H1 (cell line): ENCODE measurements at regions not wholly inside any gene's neighbourhood (a gene's known extent, or its start where the extent isn't known, plus 50 kb on each side); places are given as distances from the start of the nearest gene placed in this dataset.

Experiments
- CTCF ChIA-PET: fragments of 300-600 bp; sonication (Branson Sonifier 250); formaldehyde crosslinking; loops from one replicate; lab custom pipeline; 2021; ENCODE audit not compliant: partially characterized antibody; lab: Charles Lee
- POLR2A ChIA-PET: fragments of 300-600 bp; sonication (Branson Sonifier 250); formaldehyde crosslinking; loops from one replicate; lab custom pipeline; 2021; ENCODE audit warnings: inconsistent platforms; ENCODE audit not compliant: partially characterized antibody; lab: Charles Lee
- DNase-seq, 2 experiments: peaks; one replicate each; pipeline versions ENCODE4 v3.0.0 to v3.0.0-alpha.2; 2010 to 2022; ENCODE audit warnings: low spot score in 2 of 2, low read depth in 1 of 2, mixed read lengths in 1 of 2
- FAIRE-seq: peaks from 2 replicates; lab custom pipeline; 2011; peaks lifted over from hg19 to GRCh38; lab: Jason Lieb, UNC
- H2AFZ ChIP-seq: 2 replicates; pipeline ENCODE4 v1.8.1; 2012; ENCODE audit warnings: low read length, inconsistent platforms
- H2AK5ac ChIP-seq: 2 replicates; pipeline ENCODE4 v1.6.1; 2013; ENCODE audit warnings: low read depth, low read length
- H2BK120ac ChIP-seq: replicated peaks from 2 replicates; pipeline ENCODE3; 2013; ENCODE audit warnings: low read depth, low read length, inconsistent platforms
- H2BK12ac ChIP-seq: 2 replicates; pipeline ENCODE4 v1.6.1; 2013; ENCODE audit warnings: low read depth, low read length
- H2BK15ac ChIP-seq: 2 replicates; pipeline ENCODE4 v1.6.1; 2013; ENCODE audit warnings: low read length
- H2BK20ac ChIP-seq: 2 replicates; pipeline ENCODE4 v1.6.1; 2013; ENCODE audit warnings: low read length
- H2BK5ac ChIP-seq: 2 replicates; pipeline ENCODE4 v1.6.1; 2013; ENCODE audit warnings: low read depth, low read length
- H3K14ac ChIP-seq: 2 replicates; pipeline ENCODE4 v1.6.1; 2013; ENCODE audit warnings: inconsistent platforms; ENCODE audit not compliant: insufficient read length
- H3K18ac ChIP-seq: 2 replicates; pipeline ENCODE4 v1.6.1; 2013; ENCODE audit warnings: low read length; ENCODE audit errors: extremely low read depth
- H3K23ac ChIP-seq: 2 replicates; pipeline ENCODE4 v1.6.1; 2013; ENCODE audit warnings: inconsistent platforms; ENCODE audit not compliant: insufficient read length
- H3K23me2 ChIP-seq: 2 replicates; pipeline ENCODE4 v1.6.1; 2013; ENCODE audit warnings: low read depth, low read length
- H3K27ac ChIP-seq: 2 replicates; pipeline ENCODE4 v1.6.1; 2011; ENCODE audit warnings: low read depth, low read length, inconsistent platforms
- H3K27me3 ChIP-seq, 4 experiments: replicated peaks in 1 of 4; 1 replicate in 1 of 4; 2 replicates in 3 of 4; pipeline versions ENCODE4 v1.6.1 to v1.8.1; 2011 to 2013; ENCODE audit warnings: low read length in 3 of 4, mild to moderate bottlenecking in 3 of 4, inconsistent platforms in 2 of 4, mixed read lengths in 2 of 4, moderate library complexity in 1 of 4; ENCODE audit not compliant: control insufficient read depth in 3 of 4, insufficient read depth in 3 of 4; ENCODE audit errors: extremely low read depth in 1 of 4
- H3K36me3 ChIP-seq, 4 experiments: 2 replicates each; pipeline versions ENCODE4 v1.6.1 to v1.8.1; 2011 to 2013; ENCODE audit warnings: mild to moderate bottlenecking in 4 of 4, low read length in 3 of 4, moderate library complexity in 2 of 4, control low read depth in 1 of 4, inconsistent platforms in 1 of 4; ENCODE audit not compliant: insufficient read depth in 4 of 4, control insufficient read depth in 2 of 4
- H3K4ac ChIP-seq: replicated peaks from 2 replicates; pipeline ENCODE3; 2013; ENCODE audit warnings: low read length, low read depth, mixed read lengths, inconsistent platforms; ENCODE audit not compliant: insufficient read length
- H3K4me1 ChIP-seq, 4 experiments: replicated peaks in 1 of 4; 1 replicate in 1 of 4; 2 replicates in 3 of 4; pipeline versions ENCODE4 v1.6.1 to v1.8.1; 2011 to 2013; ENCODE audit warnings: low read length in 3 of 4, inconsistent platforms in 2 of 4, mixed read lengths in 1 of 4; ENCODE audit not compliant: insufficient read depth in 4 of 4, control insufficient read depth in 3 of 4
- H3K4me2 ChIP-seq, 2 experiments: 2 replicates each; pipeline versions ENCODE4 v1.6.1 to v1.8.1; 2011 to 2013; ENCODE audit warnings: low read depth in 2 of 2, low read length in 2 of 2, control low read depth in 1 of 2, inconsistent platforms in 1 of 2, mild to moderate bottlenecking in 1 of 2; ENCODE audit not compliant: insufficient read depth in 1 of 2
- H3K4me3 ChIP-seq, 4 experiments: fragments of 200-600, 300-600 bp in 1 of 4; sonication (generic), shearing (Covaris generic), sonication (Bioruptor Twin) in 1 of 4; 2 replicates each; pipeline versions ENCODE4 v1.5.1 to v1.8.1; 2011 to 2016; ENCODE audit warnings: low read length in 4 of 4, low read depth in 3 of 4, control low read depth in 2 of 4, inconsistent platforms in 2 of 4, mild to moderate bottlenecking in 2 of 4, mixed read lengths in 1 of 4, moderate library complexity in 1 of 4; ENCODE audit not compliant: insufficient read depth in 2 of 4; ENCODE audit errors: extremely low read depth in 1 of 4
- H3K56ac ChIP-seq: replicated peaks from 2 replicates; pipeline ENCODE3; 2013; ENCODE audit warnings: low read depth, mild to moderate bottlenecking, mixed read lengths, low read length, inconsistent platforms; ENCODE audit not compliant: insufficient read length
- H3K79me1 ChIP-seq: 2 replicates; pipeline ENCODE4 v1.6.1; 2013; ENCODE audit warnings: low read depth, low read length, control low read depth
- H3K79me2 ChIP-seq, 2 experiments: 2 replicates each; pipeline versions ENCODE4 v1.6.1 to v1.8.1; 2012 to 2013; ENCODE audit warnings: low read length in 2 of 2, mild to moderate bottlenecking in 2 of 2, inconsistent platforms in 1 of 2; ENCODE audit not compliant: insufficient read depth in 2 of 2, control insufficient read depth in 1 of 2
- H3K9ac ChIP-seq, 4 experiments: replicated peaks in 1 of 4; 1 replicate in 1 of 4; 2 replicates in 3 of 4; pipeline versions ENCODE4 v1.6.1 to v1.8.1; 2011 to 2013; ENCODE audit warnings: low read depth in 3 of 4, low read length in 3 of 4, control low read depth in 2 of 4, mild to moderate bottlenecking in 2 of 4, moderate library complexity in 2 of 4, inconsistent platforms in 1 of 4; ENCODE audit errors: extremely low read depth in 1 of 4
- H3K9me3 ChIP-seq, 2 experiments: 2 replicates each; pipeline versions ENCODE4 v1.6.1 to v1.8.1; 2012 to 2013; ENCODE audit warnings: mild to moderate bottlenecking in 2 of 2, moderate library complexity in 2 of 2, control low read depth in 1 of 2, inconsistent platforms in 1 of 2, low read depth in 1 of 2, low read length in 1 of 2, mixed read lengths in 1 of 2; ENCODE audit not compliant: insufficient read depth in 2 of 2
- H4K20me1 ChIP-seq, 2 experiments: replicated peaks in 1 of 2; 2 replicates each; pipeline versions ENCODE3 to v1.8.1; 2011 to 2013; ENCODE audit warnings: inconsistent platforms in 2 of 2, low read length in 2 of 2, mild to moderate bottlenecking in 1 of 2; ENCODE audit not compliant: insufficient read depth in 2 of 2, control insufficient read depth in 1 of 2
- H4K5ac ChIP-seq: 2 replicates; pipeline ENCODE4 v1.6.1; 2013; ENCODE audit warnings: low read length, low read depth, mixed read lengths, inconsistent platforms; ENCODE audit not compliant: insufficient read length
- H4K8ac ChIP-seq: 2 replicates; pipeline ENCODE4 v1.8.0; 2013; ENCODE audit warnings: mild to moderate bottlenecking, moderate library complexity, low read length, inconsistent platforms; ENCODE audit not compliant: insufficient read depth; ENCODE audit errors: extremely low read depth
- H4K91ac ChIP-seq: replicated peaks from 2 replicates; pipeline ENCODE3; 2013; ENCODE audit warnings: low read length, mixed read lengths, inconsistent platforms; ENCODE audit not compliant: insufficient read length
- RXRA ChIP-seq: IDR thresholded peaks from 2 replicates; pipeline ENCODE4 v1.6.1; 2011; ENCODE audit warnings: low read depth, mild to moderate bottlenecking, low read length, moderate library complexity; ENCODE audit not compliant: insufficient read depth
- SIRT6 ChIP-seq: IDR thresholded peaks from one replicate; pipeline ENCODE4 v1.7.1; 2012; ENCODE audit warnings: low read length, inconsistent platforms
- SIX5 ChIP-seq: IDR thresholded peaks from 2 replicates; pipeline ENCODE4 v1.6.1; 2011; ENCODE audit warnings: mild to moderate bottlenecking, low read depth, low read length
- SP4 ChIP-seq: IDR thresholded peaks from 2 replicates; pipeline ENCODE4 v1.6.1; 2012; ENCODE audit warnings: low read length, inconsistent platforms
- TEAD4 ChIP-seq: IDR thresholded peaks from 2 replicates; pipeline ENCODE4 v1.6.1; 2012; ENCODE audit warnings: low read depth, low read length, inconsistent platforms, mixed read lengths
- WGBS, 2 experiments: shearing (Covaris generic) in 1 of 2; methylation state at CpG; one replicate each; pipeline versions ENCODE4 v1.1.6 to v1.1.7; 2013 to 2015; ENCODE audit warnings: low lambda C conversion rate in 2 of 2, mixed read lengths in 2 of 2, inconsistent platforms in 1 of 2, low coverage in 1 of 2, missing lambda C conversion rate in 1 of 2; ENCODE audit not compliant: insufficient replicate concordance in 2 of 2, insufficient coverage in 1 of 2, insufficient read length in 1 of 2; ENCODE audit errors: extremely low coverage in 1 of 2, missing lambda C conversion rate in 1 of 2; 5-methylcytosine and 5-hydroxymethylcytosine counted together

DNA sequence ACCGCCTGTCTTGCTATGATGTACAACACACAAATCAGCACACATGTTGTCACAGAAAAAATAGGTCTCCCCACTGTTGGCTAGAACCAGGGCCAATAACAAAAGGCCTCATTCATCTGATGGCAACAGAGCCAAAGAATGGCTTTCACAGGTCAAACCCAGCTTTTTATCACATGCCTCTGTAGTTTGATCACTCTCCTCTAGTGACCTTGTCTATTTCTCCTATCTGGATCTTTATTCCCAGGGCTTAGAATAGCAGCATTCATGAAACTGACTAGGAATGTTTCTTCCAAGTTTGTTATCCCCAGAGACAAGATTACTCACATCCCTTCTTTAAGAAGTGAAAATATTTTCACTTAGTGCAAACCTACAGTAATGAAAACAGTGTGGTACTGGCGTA lies 285.8 kb upstream of the GYPC start:
- Histone ChIP-seq H3K4me2 (no peak overlapping the region), H3K4me3 (no peak overlapping the region), H4K8ac (no peak overlapping the region), H3K4me1 (peaks cover 0 to 6% (median 1%) of the 10 kb centered on the region in 4 experiments; a peak in 3 of 7 replicates), H3K18ac (no peak overlapping the region), H3K9ac (no peak overlapping the region), H4K91ac (no peak overlapping the region), H3K14ac (no peak overlapping the region), H3K23me2 (no peaks in the 10 kb centered on the region), H2AK5ac (no peak overlapping the region), H2BK12ac (no peak overlapping the region), H2BK20ac (no peak overlapping the region), H3K9me3 (no peaks in the 10 kb centered on the region), H3K27me3 (no peaks in the 10 kb centered on the region), H4K5ac (no peak overlapping the region), H3K27ac (no peak overlapping the region), H3K79me2 (no peaks in the 10 kb centered on the region), H3K4ac (no peak overlapping the region), H3K56ac (no peak overlapping the region), H3K79me1 (no peaks in the 10 kb centered on the region), H2AFZ (no peak overlapping the region), H2BK15ac (no peak overlapping the region), H3K23ac (no peak overlapping the region), H3K36me3 (no peaks in the 10 kb centered on the region), H2BK120ac (no peak overlapping the region), H4K20me1 (no peaks in the 10 kb centered on the region), H2BK5ac (no peak overlapping the region)
- ChIA-PET POLR2A (no interaction called here), CTCF (interaction anchor here (0.9 to 4.1 kb wide), 4 partner anchors 8 to 407 kb away, joined by 4 to 22 read pairs (median 5); no protein-coding TSS in a partner anchor)
- no peak for DNase-seq
- WGBS, 2 experiments, result 83% methylated on average over 2 of the region's 2 CpGs; no CpG with 5 or more reads in 1 of the 2 experiments
- FAIRE-seq, result no peak
- no peak for TF ChIP-seq SIX5
- no peak for TF ChIP-seq TEAD4
- no peak for TF ChIP-seq SP4
- TF ChIP-seq SIRT6, result no peak
- no peak for TF ChIP-seq RXRA
